Gastroesophageal sphincter (tissue), 3 donors: ENCODE measurements at regions not wholly inside any gene's neighbourhood (a gene's known extent, or its start where the extent isn't known, plus 50 kb on each side); places are given as distances from the start of the nearest gene placed in this dataset.

Experiments
- CTCF ChIP-seq, 4 experiments: fragments of 200-600 bp in 2 of 4; fragments of 450-650 bp in 2 of 4; sonication (generic) in 1 of 4; IDR thresholded peaks; one replicate each; pipeline ENCODE4 v1.5.1; 2017 to 2019; ENCODE audit warnings: antibody characterized with exemption in 4 of 4, mild to moderate bottlenecking in 2 of 4, moderate library complexity in 2 of 4
- EP300 ChIP-seq: sonication (generic); formaldehyde crosslinking; IDR thresholded peaks from one replicate; pipeline ENCODE4 v1.6.1; 2017; ENCODE audit warnings: antibody characterized with exemption, mild to moderate bottlenecking
- POLR2A ChIP-seq, 2 donors: fragments of 450-650 bp; IDR thresholded peaks; one replicate each; pipeline ENCODE4 v1.6.1; 2017; ENCODE audit warnings: antibody characterized with exemption in 2 of 2, mild to moderate bottlenecking in 2 of 2, moderate library complexity in 1 of 2

DNA sequence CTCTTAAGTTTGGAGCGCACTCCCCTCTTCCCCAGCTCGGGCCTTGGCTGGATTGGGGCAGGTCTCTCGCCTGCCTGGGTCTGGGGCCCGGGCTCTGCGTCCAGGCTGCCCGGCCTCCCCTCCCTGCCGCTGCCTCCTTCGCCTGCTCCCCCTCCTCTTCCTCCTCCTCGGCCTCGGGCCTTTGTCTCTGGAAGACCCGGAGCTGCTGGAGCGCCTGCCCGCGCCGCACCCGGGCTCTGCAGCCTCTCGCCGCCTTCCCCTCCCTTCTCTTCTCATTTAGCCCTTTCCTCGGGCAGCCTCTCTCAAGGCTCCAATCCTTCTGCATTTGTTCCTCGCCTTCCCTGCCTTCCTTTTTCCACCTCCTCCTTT, 218.5 kb downstream of the C9orf50 start:
- TF ChIP-seq EP300: no peak
- no peak for TF ChIP-seq CTCF (IDR thresholded peaks at IDR 0.05)
- TF ChIP-seq POLR2A (IDR thresholded peaks at IDR 0.05): no peak
